ENCODE measurements at regions not wholly inside any gene's neighbourhood (a gene's known extent, or its start where the extent isn't known, plus 50 kb on each side); places are given as distances from the start of the nearest gene placed in this dataset.

DNA sequence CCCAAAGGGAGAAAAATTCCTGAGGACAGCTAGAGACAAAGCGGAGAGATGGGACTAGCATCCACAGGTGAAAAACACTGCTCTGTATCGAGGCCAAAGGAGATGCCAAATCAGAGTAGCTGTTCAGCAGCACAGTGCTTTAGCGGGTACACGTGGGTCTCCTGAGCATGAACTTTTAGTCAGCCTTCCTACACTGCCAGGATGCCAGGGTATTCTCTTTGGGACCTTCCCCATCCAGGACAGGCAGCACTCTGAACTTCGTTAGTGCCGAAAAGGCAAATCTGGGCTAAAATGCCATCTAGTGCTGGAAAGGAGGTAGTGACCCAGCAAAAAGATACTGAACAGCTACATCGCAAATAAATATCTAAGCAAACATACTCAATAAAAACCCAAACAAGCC is 64.9 kb downstream of the C6orf58 start:
- DNase-seq = peak; percentile 57

All from NCI-H146 (cell line).